GM23338 (cell line): ENCODE measurements at regions not wholly inside any gene's neighbourhood (a gene's known extent, or its start where the extent isn't known, plus 50 kb on each side); places are given as distances from the start of the nearest gene placed in this dataset.

Experiments
- ATAC-seq: fragments of 200-7000 bp; cut with Tn5 transposase; 3 replicates; pipeline ENCODE4 v1.9.1; 2020
- DNase-seq: peaks from one replicate; pipeline ENCODE4 v3.0.0-alpha.2; 2015; ENCODE audit warnings: low spot score
- H2AFZ ChIP-seq: fragments of 200-600 bp; sonication (generic); 2 replicates; pipeline ENCODE4 v1.8.0; 2016; ENCODE audit warnings: antibody characterized with exemption, mild to moderate bottlenecking, moderate library complexity
- H3F3A ChIP-seq: fragments of 200-600 bp; sonication (generic); replicated peaks from 2 replicates; pipeline ENCODE4 v1.8.0; 2017; ENCODE audit warnings: antibody characterized with exemption, mixed run types, low read depth
- H3K27ac ChIP-seq: fragments of 200-600 bp; sonication (generic); 2 replicates; pipeline ENCODE4 v1.6.1; 2016; ENCODE audit warnings: low read depth
- H3K27me3 ChIP-seq: fragments of 200-600 bp; sonication (generic); 2 replicates; pipeline ENCODE4 v1.8.0; 2016; ENCODE audit warnings: mild to moderate bottlenecking, mixed run types, moderate library complexity; ENCODE audit not compliant: insufficient read depth
- H3K36me3 ChIP-seq: fragments of 200-600 bp; sonication (generic); 2 replicates; pipeline ENCODE4 v1.8.0; 2016; ENCODE audit warnings: mild to moderate bottlenecking; ENCODE audit not compliant: insufficient read depth
- H3K4me1 ChIP-seq: fragments of 200-600 bp; sonication (generic); 2 replicates; pipeline ENCODE4 v1.8.0; 2016; ENCODE audit warnings: mild to moderate bottlenecking, moderate library complexity; ENCODE audit not compliant: insufficient read depth
- H3K4me2 ChIP-seq: fragments of 200-600 bp; sonication (generic); 2 replicates; pipeline ENCODE4 v1.7.1; 2017; ENCODE audit warnings: mixed run types
- H3K4me3 ChIP-seq: fragments of 200-600 bp; sonication (generic); 2 replicates; pipeline ENCODE4 v1.6.1; 2016; ENCODE audit warnings: mixed run types
- H3K79me2 ChIP-seq: fragments of 200-600 bp; sonication (generic); replicated peaks from 2 replicates; pipeline ENCODE4 v1.8.0; 2017; ENCODE audit warnings: mild to moderate bottlenecking; ENCODE audit not compliant: insufficient read depth
- H3K9me2 ChIP-seq: fragments of 200-600 bp; sonication (generic); 2 replicates; pipeline ENCODE4 v1.8.0; 2017; ENCODE audit not compliant: insufficient read depth
- H4K20me1 ChIP-seq: fragments of 200-600 bp; sonication (generic); replicated peaks from 2 replicates; pipeline ENCODE4 v1.8.0; 2017; ENCODE audit warnings: mild to moderate bottlenecking; ENCODE audit not compliant: insufficient read depth
- H3K27ac Mint-ChIP-seq: 2 replicates; pipeline ENCODE4 v1.8.0; 2020; ENCODE audit warnings: inconsistent platforms, mild to moderate bottlenecking, moderate library complexity, mixed read lengths
- H3K27me3 Mint-ChIP-seq: 3 replicates; pipeline ENCODE4 v1.8.0; 2022; ENCODE audit warnings: low read depth, mild to moderate bottlenecking, moderate library complexity, mixed read lengths, inconsistent platforms; ENCODE audit not compliant: insufficient read depth, poor library complexity
- H3K36me3 Mint-ChIP-seq: 3 replicates; pipeline ENCODE4 v1.8.0; 2021; ENCODE audit warnings: low read depth, mild to moderate bottlenecking, inconsistent platforms, moderate library complexity, mixed read lengths
- H3K4me1 Mint-ChIP-seq: 3 replicates; pipeline ENCODE4 v1.8.0; 2020; ENCODE audit warnings: mild to moderate bottlenecking, inconsistent platforms, mixed read lengths
- H3K4me3 Mint-ChIP-seq: 3 replicates; pipeline ENCODE4 v1.8.0; 2021; ENCODE audit warnings: moderate library complexity, mild to moderate bottlenecking, inconsistent platforms, mixed read lengths
- H3K9me3 Mint-ChIP-seq: 3 replicates; pipeline ENCODE4 v1.8.0; 2020; ENCODE audit warnings: moderate library complexity, mild to moderate bottlenecking, inconsistent platforms, mixed read lengths
- CREB1 ChIP-seq: fragments of 250-450 bp; sonication (Bioruptor Pico); IDR thresholded peaks from 2 replicates; pipeline ENCODE4 v1.5.0; 2020; ENCODE audit warnings: low read depth, mild to moderate bottlenecking, moderate library complexity
- ETS1 ChIP-seq: IDR thresholded peaks from 2 replicates; pipeline ENCODE4 v1.6.1; 2016; ENCODE audit warnings: antibody characterized with exemption
- EZH2 ChIP-seq: fragments of 200-600 bp; sonication (generic); IDR thresholded peaks from one replicate; pipeline ENCODE4 v1.8.0; 2017; ENCODE audit warnings: antibody characterized with exemption, mild to moderate bottlenecking, low read depth; ENCODE audit not compliant: unreplicated experiment
- EZH2phosphoT487 ChIP-seq: fragments of 200-600 bp; sonication (generic); IDR thresholded peaks from one replicate; pipeline ENCODE4 v1.8.1; 2018; ENCODE audit warnings: antibody characterized with exemption; ENCODE audit not compliant: unreplicated experiment
- JUNB ChIP-seq: IDR thresholded peaks from one replicate; pipeline ENCODE4 v1.6.1; 2016; ENCODE audit warnings: antibody characterized with exemption; ENCODE audit not compliant: unreplicated experiment
- NANOG ChIP-seq: IDR thresholded peaks from 2 replicates; pipeline ENCODE4 v1.6.1; 2016; ENCODE audit warnings: antibody characterized with exemption, borderline replicate concordance
- POLR2AphosphoS5 ChIP-seq: IDR thresholded peaks from 2 replicates; pipeline ENCODE4 v1.6.1; 2016; ENCODE audit warnings: antibody characterized with exemption, low read depth
- REST ChIP-seq: IDR thresholded peaks from one replicate; pipeline ENCODE4 v1.6.1; 2018; ENCODE audit warnings: antibody characterized with exemption; ENCODE audit not compliant: unreplicated experiment
- STAT1 ChIP-seq: IDR thresholded peaks from one replicate; pipeline ENCODE4 v1.6.1; 2016; ENCODE audit warnings: antibody characterized with exemption; ENCODE audit not compliant: unreplicated experiment
- ZNF114 ChIP-seq: fragments of 250-450 bp; sonication (Bioruptor Pico); IDR thresholded peaks from 2 replicates; pipeline ENCODE4 v1.5.0; 2020; ENCODE audit warnings: mild to moderate bottlenecking, moderate library complexity
- ZNF331 ChIP-seq: fragments of 250-450 bp; sonication (Bioruptor Pico); IDR thresholded peaks from 2 replicates; pipeline ENCODE4 v1.5.0; 2020; ENCODE audit warnings: low read depth, mild to moderate bottlenecking, moderate library complexity
- TF ChIP-seq, protein P1 (sequence below), 2 experiments: fragments of 200-600 bp in 1 of 2; sonication (generic) in 1 of 2; conservative IDR thresholded peaks; 2 replicates each; pipeline versions ENCODE4 v1.5.1 to v1.6.1; 2016 to 2017; ENCODE audit warnings: antibody characterized with exemption in 2 of 2, low read depth in 2 of 2, mild to moderate bottlenecking in 2 of 2, moderate library complexity in 1 of 2
- TF ChIP-seq, protein P2 (sequence below): fragments of 250-450 bp; sonication (Bioruptor Pico); IDR thresholded peaks from 2 replicates; pipeline ENCODE4 v1.5.0; 2020; ENCODE audit warnings: mild to moderate bottlenecking, moderate library complexity

- DNase-seq, result no peak
- no peak for TF ChIP-seq EZH2
- no peak for TF ChIP-seq CREB1 (CRISPR knock-in tag)
- TF ChIP-seq, protein P1, sequence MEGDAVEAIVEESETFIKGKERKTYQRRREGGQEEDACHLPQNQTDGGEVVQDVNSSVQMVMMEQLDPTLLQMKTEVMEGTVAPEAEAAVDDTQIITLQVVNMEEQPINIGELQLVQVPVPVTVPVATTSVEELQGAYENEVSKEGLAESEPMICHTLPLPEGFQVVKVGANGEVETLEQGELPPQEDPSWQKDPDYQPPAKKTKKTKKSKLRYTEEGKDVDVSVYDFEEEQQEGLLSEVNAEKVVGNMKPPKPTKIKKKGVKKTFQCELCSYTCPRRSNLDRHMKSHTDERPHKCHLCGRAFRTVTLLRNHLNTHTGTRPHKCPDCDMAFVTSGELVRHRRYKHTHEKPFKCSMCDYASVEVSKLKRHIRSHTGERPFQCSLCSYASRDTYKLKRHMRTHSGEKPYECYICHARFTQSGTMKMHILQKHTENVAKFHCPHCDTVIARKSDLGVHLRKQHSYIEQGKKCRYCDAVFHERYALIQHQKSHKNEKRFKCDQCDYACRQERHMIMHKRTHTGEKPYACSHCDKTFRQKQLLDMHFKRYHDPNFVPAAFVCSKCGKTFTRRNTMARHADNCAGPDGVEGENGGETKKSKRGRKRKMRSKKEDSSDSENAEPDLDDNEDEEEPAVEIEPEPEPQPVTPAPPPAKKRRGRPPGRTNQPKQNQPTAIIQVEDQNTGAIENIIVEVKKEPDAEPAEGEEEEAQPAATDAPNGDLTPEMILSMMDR (conservative IDR thresholded peaks at IDR 0.05; ENCODE audit: low read depth in 2 of 2), result no peak
- TF ChIP-seq, protein P2, sequence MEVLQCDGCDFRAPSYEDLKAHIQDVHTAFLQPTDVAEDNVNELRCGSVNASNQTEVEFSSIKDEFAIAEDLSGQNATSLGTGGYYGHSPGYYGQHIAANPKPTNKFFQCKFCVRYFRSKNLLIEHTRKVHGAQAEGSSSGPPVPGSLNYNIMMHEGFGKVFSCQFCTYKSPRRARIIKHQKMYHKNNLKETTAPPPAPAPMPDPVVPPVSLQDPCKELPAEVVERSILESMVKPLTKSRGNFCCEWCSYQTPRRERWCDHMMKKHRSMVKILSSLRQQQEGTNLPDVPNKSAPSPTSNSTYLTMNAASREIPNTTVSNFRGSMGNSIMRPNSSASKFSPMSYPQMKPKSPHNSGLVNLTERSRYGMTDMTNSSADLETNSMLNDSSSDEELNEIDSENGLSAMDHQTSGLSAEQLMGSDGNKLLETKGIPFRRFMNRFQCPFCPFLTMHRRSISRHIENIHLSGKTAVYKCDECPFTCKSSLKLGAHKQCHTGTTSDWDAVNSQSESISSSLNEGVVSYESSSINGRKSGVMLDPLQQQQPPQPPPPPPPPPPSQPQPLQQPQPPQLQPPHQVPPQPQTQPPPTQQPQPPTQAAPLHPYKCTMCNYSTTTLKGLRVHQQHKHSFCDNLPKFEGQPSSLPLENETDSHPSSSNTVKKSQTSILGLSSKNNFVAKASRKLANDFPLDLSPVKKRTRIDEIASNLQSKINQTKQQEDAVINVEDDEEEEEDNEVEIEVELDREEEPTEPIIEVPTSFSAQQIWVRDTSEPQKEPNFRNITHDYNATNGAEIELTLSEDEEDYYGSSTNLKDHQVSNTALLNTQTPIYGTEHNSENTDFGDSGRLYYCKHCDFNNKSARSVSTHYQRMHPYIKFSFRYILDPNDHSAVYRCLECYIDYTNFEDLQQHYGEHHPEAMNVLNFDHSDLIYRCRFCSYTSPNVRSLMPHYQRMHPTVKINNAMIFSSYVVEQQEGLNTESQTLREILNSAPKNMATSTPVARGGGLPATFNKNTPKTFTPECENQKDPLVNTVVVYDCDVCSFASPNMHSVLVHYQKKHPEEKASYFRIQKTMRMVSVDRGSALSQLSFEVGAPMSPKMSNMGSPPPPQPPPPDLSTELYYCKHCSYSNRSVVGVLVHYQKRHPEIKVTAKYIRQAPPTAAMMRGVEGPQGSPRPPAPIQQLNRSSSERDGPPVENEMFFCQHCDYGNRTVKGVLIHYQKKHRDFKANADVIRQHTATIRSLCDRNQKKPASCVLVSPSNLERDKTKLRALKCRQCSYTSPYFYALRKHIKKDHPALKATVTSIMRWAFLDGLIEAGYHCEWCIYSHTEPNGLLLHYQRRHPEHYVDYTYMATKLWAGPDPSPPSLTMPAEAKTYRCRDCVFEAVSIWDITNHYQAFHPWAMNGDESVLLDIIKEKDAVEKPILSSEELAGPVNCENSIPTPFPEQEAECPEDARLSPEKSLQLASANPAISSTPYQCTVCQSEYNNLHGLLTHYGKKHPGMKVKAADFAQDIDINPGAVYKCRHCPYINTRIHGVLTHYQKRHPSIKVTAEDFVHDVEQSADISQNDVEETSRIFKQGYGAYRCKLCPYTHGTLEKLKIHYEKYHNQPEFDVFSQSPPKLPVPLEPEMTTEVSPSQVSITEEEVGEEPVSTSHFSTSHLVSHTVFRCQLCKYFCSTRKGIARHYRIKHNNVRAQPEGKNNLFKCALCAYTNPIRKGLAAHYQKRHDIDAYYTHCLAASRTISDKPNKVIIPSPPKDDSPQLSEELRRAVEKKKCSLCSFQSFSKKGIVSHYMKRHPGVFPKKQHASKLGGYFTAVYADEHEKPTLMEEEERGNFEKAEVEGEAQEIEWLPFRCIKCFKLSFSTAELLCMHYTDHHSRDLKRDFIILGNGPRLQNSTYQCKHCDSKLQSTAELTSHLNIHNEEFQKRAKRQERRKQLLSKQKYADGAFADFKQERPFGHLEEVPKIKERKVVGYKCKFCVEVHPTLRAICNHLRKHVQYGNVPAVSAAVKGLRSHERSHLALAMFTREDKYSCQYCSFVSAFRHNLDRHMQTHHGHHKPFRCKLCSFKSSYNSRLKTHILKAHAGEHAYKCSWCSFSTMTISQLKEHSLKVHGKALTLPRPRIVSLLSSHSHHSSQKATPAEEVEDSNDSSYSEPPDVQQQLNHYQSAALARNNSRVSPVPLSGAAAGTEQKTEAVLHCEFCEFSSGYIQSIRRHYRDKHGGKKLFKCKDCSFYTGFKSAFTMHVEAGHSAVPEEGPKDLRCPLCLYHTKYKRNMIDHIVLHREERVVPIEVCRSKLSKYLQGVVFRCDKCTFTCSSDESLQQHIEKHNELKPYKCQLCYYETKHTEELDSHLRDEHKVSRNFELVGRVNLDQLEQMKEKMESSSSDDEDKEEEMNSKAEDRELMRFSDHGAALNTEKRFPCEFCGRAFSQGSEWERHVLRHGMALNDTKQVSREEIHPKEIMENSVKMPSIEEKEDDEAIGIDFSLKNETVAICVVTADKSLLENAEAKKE, result no peak
- no peak for TF ChIP-seq REST
- no peak for TF ChIP-seq NANOG
- no peak for TF ChIP-seq ETS1
- TF ChIP-seq EZH2phosphoT487, result no peak
- no peak for TF ChIP-seq JUNB
- TF ChIP-seq POLR2AphosphoS5, result no peak
- no peak for TF ChIP-seq STAT1
- no peak for TF ChIP-seq ZNF331 (CRISPR knock-in tag)
- TF ChIP-seq ZNF114, result no peak
- Histone ChIP-seq H3K36me3 (no peaks in the 10 kb centered on the region), H3K4me2 (no peak overlapping the region), H2AFZ (no peak overlapping the region), H3K4me3 (no peak overlapping the region), H3K79me2 (no peaks in the 10 kb centered on the region), H3K9me2 (no peaks in the 10 kb centered on the region), H4K20me1 (no peaks in the 10 kb centered on the region), H3K27ac (no peak overlapping the region), H3F3A (no peaks in the 10 kb centered on the region), H3K27me3 (no peaks in the 10 kb centered on the region), H3K4me1 (no peaks in the 10 kb centered on the region)
- Mint-ChIP-seq H3K27me3 (no peaks in the 10 kb centered on the region), H3K4me3 (no peak overlapping the region), H3K27ac (no peak overlapping the region), H3K4me1 (no peaks in the 10 kb centered on the region), H3K36me3 (no peaks in the 10 kb centered on the region), H3K9me3 (no peaks in the 10 kb centered on the region)
- ATAC-seq, result no peak
Observed at GRCh38 chr4:136670265-136670664, 862.0 kb downstream of the PCDH18 start.
